OCI-LY1 (cell line): ENCODE measurements at regions not wholly inside any gene's neighbourhood (a gene's known extent, or its start where the extent isn't known, plus 50 kb on each side); places are given as distances from the start of the nearest gene placed in this dataset.

Experiments
- EZH2 ChIP-seq: fragments of 200-600 bp; sonication (generic), shearing (Covaris generic); IDR thresholded peaks from 2 replicates; pipeline ENCODE4 v1.8.0; 2017; ENCODE audit warnings: borderline replicate concordance, mixed run types, mild to moderate bottlenecking, antibody characterized with exemption, low read length, moderate library complexity, mixed read lengths
- TF ChIP-seq, protein P1 (sequence below): fragments of 200-600 bp; sonication (generic), shearing (Covaris generic); IDR thresholded peaks from 2 replicates; pipeline ENCODE4 v1.5.1; 2017; ENCODE audit warnings: mild to moderate bottlenecking, antibody characterized with exemption, low read length, moderate library complexity, mixed read lengths

DNA sequence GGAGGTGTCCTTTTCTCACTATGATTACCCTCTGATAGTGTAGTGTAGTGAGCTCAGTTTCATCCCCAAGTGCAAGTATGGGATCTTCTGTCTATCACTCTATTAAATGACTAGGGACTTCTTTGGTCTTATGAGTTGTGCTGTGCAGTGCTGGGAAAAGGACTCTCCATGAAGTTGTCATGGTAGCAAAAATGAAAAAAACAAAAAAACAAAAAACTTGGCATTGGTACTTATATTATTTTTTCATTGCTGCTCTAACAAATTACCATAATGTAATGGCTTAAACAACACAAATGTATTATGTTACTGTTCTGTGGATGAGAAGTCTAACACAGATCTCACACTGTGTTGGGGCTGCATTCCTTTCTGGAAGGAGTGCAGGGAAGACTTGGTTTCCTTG lies 393.1 kb upstream of the NOVA1 start:
- TF ChIP-seq, protein P1, sequence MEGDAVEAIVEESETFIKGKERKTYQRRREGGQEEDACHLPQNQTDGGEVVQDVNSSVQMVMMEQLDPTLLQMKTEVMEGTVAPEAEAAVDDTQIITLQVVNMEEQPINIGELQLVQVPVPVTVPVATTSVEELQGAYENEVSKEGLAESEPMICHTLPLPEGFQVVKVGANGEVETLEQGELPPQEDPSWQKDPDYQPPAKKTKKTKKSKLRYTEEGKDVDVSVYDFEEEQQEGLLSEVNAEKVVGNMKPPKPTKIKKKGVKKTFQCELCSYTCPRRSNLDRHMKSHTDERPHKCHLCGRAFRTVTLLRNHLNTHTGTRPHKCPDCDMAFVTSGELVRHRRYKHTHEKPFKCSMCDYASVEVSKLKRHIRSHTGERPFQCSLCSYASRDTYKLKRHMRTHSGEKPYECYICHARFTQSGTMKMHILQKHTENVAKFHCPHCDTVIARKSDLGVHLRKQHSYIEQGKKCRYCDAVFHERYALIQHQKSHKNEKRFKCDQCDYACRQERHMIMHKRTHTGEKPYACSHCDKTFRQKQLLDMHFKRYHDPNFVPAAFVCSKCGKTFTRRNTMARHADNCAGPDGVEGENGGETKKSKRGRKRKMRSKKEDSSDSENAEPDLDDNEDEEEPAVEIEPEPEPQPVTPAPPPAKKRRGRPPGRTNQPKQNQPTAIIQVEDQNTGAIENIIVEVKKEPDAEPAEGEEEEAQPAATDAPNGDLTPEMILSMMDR, result no peak
- no peak for TF ChIP-seq EZH2
